Stimulated activated CD4-positive, alpha-beta T cell treated with anti-CD3 and anti-CD28 coated beads, Interleukin-12 subunit alpha, Interleukin-12 subunit beta, amount 100 ng/mL, for 24 hours (primary cell): ENCODE measurements at regions not wholly inside any gene's neighbourhood (a gene's known extent, or its start where the extent isn't known, plus 50 kb on each side); places are given as distances from the start of the nearest gene placed in this dataset.

Experiments
- DNase-seq, 2 experiments: peaks; one replicate each; pipeline ENCODE4 v3.0.0-alpha.2; 2020; ENCODE audit warnings: low read depth in 2 of 2

- DNase-seq: no peak
Measured at GRCh38 chr1:222290866-222291265, 257.0 kb downstream of the HHIPL2 start.

GRCh38 chr1:222288053-222288452 lies 259.9 kb downstream of the HHIPL2 start:
- no peak for DNase-seq

GRCh38 chr1:222286011-222286410 lies 261.9 kb downstream of the HHIPL2 start:
- no peak for DNase-seq

GRCh38 chr1:222285526-222285925 lies 262.4 kb downstream of the HHIPL2 start:
- DNase-seq: no peak

- DNase-seq: no peak
Measured at GRCh38 chr1:222284466-222284865, 263.4 kb downstream of the HHIPL2 start.

- DNase-seq: no peak
Measured at GRCh38 chr1:222283147-222283768, 264.6 kb downstream of the HHIPL2 start.

- DNase-seq: no peak
Measured at GRCh38 chr1:222279591-222279990, 268.3 kb downstream of the HHIPL2 start.

- no peak for DNase-seq
Measured at GRCh38 chr1:222278501-222278900, 269.4 kb downstream of the HHIPL2 start.

GRCh38 chr1:222275729-222276465 lies 272.0 kb downstream of the HHIPL2 start:
- no peak for DNase-seq

GRCh38 chr1:222275001-222275728 lies 272.7 kb downstream of the HHIPL2 start:
- DNase-seq: no peak

- no peak for DNase-seq
Measured at GRCh38 chr1:222266223-222267196, 281.4 kb downstream of the HHIPL2 start.

GRCh38 chr1:222263791-222264190 lies 284.1 kb downstream of the HHIPL2 start:
- no peak for DNase-seq

- no peak for DNase-seq
Measured at GRCh38 chr1:222257027-222257426, 290.9 kb downstream of the HHIPL2 start.

- DNase-seq: no peak
Measured at GRCh38 chr1:222256058-222256457, 291.8 kb downstream of the HHIPL2 start.

GRCh38 chr1:222252788-222253187 lies 295.1 kb downstream of the HHIPL2 start:
- no peak for DNase-seq

GRCh38 chr1:222251847-222252246 lies 296.1 kb downstream of the HHIPL2 start:
- DNase-seq: no peak

- no peak for DNase-seq
Measured at GRCh38 chr1:222250376-222250775, 297.5 kb downstream of the HHIPL2 start.

- no peak for DNase-seq
Measured at GRCh38 chr1:222247811-222248310, 300.0 kb downstream of the HHIPL2 start.

- no peak for DNase-seq
Measured at GRCh38 chr1:222247081-222247480, 300.8 kb downstream of the HHIPL2 start.

GRCh38 chr1:222243902-222244301 lies 304.0 kb downstream of the HHIPL2 start:
- no peak for DNase-seq

GRCh38 chr1:222242492-222242891 lies 305.4 kb downstream of the HHIPL2 start:
- DNase-seq: no peak
